GM18505 (cell line): ENCODE measurements at regions not wholly inside any gene's neighbourhood (a gene's known extent, or its start where the extent isn't known, plus 50 kb on each side); places are given as distances from the start of the nearest gene placed in this dataset.
"Not testable (repeated sequence)": the region's sequence is repeated elsewhere in the genome, so short reads cannot be mapped to it uniquely, and the experiment has no call there.

ENCODE experiments used
- ATAC-seq: cut with Tn5 transposase; IDR thresholded peaks from one replicate; pipeline ENCODE4 v1.9.1; 2021; ENCODE audit not compliant: unreplicated experiment
- POLR2A ChIP-seq: IDR thresholded peaks from 4 replicates; pipeline ENCODE4 v1.6.1; 2011; ENCODE audit warnings: borderline replicate concordance; ENCODE audit not compliant: insufficient read depth, insufficient read length; ENCODE audit errors: extremely low read depth

DNA sequence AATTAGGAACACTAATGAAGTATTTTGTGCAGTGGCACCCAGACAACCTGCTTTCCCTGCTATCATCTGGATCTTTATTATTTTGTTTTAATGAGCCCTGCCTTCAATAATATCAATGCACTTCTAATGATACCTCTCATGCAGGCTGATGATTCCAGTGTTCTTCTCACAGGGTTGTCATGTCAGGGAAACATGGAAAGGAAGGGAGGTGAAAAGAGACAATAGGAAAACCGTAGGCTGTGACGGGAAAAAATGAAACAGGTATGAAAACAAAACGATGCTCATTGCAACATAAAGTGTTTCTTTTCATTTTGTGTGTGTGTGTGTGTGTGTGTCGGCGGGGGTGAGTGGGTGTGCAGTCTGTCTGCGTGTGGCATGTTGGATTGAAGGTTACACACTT is 102.6 kb upstream of the CTBP2 start:
- no peak for ATAC-seq
- TF ChIP-seq POLR2A, result no peak

DNA sequence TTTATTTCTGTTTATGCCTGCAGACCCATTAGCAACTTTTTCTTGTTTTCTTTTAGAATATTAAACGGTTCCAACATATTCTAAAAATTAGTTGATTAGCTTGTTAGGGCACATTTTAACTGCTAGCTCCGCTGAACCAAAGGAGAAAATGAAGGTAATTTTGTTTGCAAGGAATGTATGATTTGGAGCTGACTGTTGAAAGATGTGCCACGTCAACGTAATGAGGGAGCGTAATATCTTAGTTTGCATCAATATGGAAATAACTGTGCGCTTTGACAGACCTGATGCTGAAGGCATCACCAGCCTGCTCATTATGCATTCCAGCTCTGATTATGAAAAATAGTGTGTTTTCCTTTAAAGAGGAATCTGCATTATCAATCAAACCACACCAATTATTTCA is 102.0 kb upstream of the CTBP2 start:
- no peak for ATAC-seq
- no peak for TF ChIP-seq POLR2A

DNA sequence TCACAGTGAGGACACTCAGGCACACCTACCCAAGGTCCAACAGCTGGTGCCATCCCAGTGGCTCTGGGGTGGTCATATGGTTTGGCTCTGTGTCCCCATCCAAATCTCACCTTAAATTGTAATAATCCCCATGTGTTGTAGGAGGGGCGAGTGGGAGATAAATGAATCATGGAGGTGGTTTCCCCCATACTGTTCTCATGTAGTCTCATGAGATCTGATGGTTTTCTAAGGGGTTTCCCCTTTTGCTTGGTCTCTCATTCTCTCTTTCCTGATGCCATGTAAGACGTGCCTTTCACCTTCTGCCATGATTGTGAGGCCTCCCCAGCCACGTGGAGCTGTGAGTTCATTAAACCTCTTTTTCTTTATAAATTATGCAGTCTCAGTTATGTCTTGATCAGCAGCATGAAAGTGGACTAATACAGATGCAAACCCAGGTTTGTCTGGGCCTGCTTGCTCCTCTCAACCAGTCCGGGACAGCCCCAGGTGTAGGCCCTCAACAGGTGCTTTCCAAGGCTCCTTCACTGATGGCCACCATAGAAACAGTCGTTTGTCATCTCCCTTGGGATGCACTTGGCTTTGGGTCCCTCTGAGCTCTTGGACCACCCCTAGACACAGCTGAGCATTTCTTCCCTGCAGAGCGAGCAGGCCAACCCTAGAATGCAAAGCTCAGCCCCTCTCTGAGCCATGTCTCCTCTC is 101.3 kb upstream of the CTBP2 start:
- no peak for ATAC-seq
- no peak for TF ChIP-seq POLR2A

DNA sequence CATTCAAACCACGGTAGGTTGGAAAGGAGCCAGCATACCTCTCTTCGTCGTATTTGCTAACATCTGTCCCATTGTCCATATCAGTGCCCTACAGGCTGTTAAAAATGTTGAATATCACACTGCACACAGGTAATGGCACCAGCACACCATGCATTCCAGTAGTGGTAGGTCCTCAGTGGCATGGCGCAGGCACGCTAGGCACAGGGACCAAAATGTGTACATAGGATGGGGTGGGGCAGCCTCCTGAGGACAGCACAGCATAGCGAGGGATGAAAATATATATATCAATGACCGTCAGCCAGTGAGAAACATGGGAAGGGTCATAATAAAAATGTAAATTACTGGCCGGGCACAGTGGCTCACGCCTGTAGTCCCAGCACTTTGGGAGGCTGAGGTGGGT is 99.9 kb upstream of the CTBP2 start:
- no peak for ATAC-seq
- TF ChIP-seq POLR2A, result no peak

DNA sequence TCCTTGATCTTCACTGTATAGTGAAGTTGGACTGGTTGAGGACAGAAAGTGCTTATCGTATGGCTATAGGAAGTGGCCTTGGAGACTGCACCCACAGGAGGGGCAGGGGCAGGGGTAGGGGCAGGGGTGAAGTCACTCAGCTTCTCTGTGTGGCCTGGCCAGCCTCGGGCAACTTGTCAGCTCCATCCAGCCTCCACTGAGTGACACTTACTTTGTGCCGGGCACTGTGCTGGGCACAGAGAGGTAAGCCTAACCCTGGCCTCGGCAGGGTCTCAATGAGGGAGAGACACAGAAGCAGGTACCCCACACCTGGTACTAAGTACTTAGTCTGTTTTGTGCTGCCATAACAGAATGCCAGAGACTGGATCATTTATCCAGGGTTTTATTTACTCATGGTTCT is 99.3 kb upstream of the CTBP2 start:
- no peak for TF ChIP-seq POLR2A
- ATAC-seq, result no peak

DNA sequence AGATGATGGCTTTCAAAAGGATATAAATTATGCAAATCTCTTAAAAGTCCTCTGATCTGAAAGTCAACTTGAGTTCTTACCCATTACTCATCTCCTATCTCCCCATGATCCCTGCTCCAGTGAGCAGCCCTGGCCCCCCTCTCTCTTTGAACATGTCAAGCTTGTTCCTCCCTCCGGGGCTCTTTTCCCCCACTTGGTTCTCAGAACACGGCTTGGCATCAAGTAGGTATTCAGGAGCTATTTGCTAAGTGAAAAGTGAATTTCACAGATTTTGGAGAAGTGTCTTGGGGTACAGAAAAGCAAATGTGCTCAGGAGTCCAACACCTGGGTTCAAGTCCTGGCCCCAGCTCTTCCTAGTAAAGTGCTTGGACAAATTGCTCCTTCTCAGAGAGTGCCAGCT is 98.3 kb upstream of the CTBP2 start:
- ATAC-seq, result no peak

DNA sequence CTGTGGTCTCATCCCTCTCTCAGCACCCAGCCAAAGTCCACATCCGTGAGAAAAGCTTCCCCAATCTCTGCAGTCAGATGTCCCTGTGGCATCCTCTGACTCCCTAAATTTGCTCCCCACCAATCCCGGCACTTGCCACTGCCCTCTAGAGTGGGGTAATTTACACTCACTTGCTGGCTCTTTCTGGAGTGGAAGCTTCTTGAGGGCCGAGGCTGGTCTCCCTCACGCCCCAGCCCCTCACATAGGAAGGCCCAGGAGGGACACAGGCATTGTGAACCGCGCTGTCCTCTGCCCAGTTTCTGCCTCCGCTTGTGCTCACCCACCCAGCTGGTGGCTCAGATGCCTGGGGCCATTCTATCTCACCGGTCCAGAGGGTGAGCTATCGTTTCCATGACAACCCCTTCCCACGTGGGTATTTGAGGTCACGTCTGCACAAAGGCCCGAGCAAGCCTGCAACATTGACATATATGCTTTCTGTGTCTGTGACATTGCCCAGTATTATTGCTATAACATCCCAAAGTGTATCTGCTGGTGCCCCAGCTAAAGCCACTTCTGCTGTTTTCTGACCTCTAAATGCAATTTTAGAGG is 97.3 kb upstream of the CTBP2 start:
- no peak for TF ChIP-seq POLR2A
- ATAC-seq, result no peak

More for the DNA sequence above, 98.3 kb upstream of the CTBP2 start:
- no peak for TF ChIP-seq POLR2A

DNA sequence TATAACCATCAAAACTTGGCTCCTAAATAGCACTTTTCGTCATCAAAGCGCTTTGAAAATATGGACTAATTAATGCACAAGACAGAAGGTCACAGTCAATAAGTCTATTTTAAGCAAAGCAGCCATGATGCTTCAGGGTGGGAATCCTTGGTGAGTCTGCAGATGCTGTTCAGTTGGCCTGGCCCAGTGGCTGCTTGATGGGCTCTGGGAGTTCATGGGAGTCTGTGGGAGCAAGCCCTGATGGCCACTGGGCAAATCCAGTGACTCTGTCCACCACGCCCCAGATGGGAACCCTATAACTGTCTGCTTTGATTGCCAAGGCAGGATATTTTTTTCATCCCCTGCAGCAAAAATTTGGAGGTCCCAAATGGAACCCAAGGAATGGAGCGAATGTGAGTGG is 95.7 kb upstream of the CTBP2 start:
- no peak for TF ChIP-seq POLR2A
- ATAC-seq, result no peak

DNA sequence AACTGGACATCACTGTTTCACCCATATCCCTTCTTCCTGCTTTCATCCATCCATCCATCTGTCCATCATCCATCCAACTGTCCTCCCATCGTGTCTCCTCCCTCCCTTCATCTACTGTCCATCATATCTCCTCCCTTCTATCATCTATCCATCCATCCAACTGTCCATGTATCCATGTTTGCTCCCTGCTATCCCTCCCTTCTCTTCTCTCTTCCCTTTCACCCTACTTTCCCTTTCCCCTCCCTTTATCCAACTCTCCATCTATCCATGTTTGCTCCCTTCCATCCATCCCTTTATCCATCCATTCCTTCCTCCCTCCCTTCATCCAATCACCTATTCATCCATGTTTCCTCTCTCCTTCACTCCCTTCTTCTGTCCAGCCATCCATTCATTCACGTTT is 92.6 kb upstream of the CTBP2 start:
- TF ChIP-seq POLR2A, result no peak
- ATAC-seq, result no peak

DNA sequence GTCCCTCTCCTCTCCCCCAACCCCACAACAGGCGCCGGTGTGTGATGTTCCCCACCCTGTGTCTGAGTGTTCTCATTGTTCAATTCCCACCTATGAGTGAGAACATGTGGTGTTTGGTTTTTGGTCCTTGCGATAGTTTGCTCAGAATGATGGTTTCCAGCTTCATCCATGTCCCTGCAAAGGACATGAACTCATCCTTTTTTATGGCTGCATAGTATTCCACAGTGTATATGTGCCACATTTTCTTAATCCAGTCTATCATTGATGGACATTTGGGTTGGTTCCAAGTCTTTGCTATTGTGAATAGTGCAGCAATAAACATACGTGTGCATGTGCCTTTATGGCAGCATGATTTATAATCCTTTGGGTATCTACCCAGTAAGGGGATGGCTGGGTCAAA is 90.5 kb upstream of the CTBP2 start:
- not testable (repeated sequence) for ATAC-seq

DNA sequence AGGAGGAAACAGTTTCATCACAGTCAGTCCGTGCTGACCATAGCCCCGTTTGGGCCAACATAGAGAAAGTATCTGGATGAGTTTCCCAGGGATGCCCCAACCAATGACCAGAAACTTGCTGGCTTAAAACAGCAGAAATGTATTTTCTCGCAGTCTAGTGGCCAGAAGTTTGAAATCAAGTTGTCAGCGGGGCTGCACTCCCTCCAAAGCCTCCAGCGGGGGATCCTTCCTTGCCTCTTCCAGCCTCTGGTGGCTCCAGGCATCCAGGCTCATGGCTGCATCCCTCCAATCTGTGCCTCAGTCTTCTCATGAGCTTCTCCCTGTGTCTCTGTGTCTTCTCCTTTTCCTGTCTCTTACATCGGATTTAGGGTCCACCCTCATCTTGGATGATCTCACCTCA is 89.6 kb upstream of the CTBP2 start:
- ATAC-seq, result no peak
- no peak for TF ChIP-seq POLR2A

DNA sequence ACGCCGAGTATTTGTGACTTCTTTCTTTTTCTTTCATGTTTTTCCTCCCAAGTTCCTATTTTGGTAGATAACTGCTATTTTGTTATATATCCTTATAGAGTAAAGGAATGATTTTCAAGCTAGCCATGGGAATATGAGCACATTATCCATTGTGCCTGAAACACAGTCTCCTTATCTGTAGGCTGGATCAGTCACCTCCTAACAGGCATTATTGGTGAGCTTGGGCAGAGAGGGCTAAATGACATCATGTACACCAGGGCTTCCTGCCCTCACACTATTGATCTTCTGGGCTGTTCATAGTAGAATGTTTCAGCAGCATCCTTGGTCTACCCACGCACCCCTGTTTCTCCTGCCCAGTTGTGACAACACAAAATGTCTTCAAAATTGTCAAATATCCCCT is 88.1 kb upstream of the CTBP2 start:
- ATAC-seq, result no peak
- TF ChIP-seq POLR2A, result no peak

DNA sequence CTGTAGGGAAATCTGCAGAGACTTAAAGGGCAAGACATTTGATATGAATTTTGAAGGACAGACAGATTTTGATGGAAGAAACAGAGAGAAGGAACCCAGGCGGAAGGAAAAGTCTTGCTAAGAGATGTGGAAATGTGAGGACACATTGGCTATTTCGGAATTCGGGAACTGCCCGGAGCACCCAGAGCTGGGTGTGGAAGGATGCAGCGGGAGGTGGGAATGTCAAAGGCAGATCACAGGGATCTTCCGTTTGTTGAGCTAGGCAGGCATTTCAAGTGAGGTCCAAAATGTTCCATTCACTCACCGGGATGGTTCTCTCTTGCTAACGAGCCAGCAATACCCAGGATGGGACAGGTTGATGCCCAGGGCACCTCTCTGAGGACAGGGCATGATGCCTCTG is 87.2 kb upstream of the CTBP2 start:
- TF ChIP-seq POLR2A, result no peak
- no peak for ATAC-seq

DNA sequence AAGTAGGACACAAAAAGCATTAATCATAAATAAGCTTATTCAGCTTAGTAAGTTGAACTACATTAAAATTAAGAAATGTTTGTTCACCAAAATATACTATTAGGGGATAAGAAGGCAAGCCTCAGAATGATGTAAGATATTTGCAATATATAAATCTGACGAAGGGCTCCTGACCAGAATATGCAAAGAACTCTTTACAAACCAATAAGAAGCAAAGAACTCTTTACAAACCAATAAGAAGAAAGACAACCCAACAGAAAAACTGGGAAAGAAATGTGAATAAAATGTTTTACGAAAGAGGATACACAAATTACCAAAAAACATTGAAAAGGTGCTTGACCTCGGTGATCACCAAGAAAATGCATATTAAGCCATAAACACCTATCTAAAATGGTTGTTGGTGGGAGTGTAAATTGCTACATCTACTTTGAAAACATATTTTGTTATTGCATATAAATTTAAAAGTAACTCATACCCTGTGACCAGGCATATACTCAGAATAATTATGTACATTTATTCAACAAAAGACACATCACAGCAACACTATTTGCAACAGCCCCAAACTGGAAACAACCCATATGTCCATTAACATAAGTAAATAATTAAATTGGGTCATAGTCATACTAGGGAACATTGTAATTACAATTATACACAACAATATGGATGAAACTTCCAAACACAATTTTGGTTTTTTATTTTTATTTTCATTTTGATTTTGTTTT is 83.3 kb upstream of the CTBP2 start:
- no peak for ATAC-seq
- TF ChIP-seq POLR2A, result no peak
